Thyroid gland (tissue), 4 donors: ENCODE measurements at regions not wholly inside any gene's neighbourhood (a gene's known extent, or its start where the extent isn't known, plus 50 kb on each side); places are given as distances from the start of the nearest gene placed in this dataset.

Experiments
- DNase-seq, 2 donors: peaks; one replicate each; pipeline ENCODE4 v3.0.0-alpha.2; 2019
- H3K27ac ChIP-seq, 3 donors: fragments of 200-600 bp; sonication (generic); 1 replicate in 2 of 3; 2 replicates in 1 of 3; pipeline ENCODE4 v1.5.1; 2016 to 2019; ENCODE audit warnings: mild to moderate bottlenecking in 1 of 3, moderate library complexity in 1 of 3
- H3K27me3 ChIP-seq: fragments of 200-600 bp; sonication (generic); one replicate; pipeline ENCODE4 v1.5.1; 2019
- H3K36me3 ChIP-seq, 2 donors: fragments of 200-600 bp; sonication (generic); one replicate each; pipeline ENCODE4 v1.5.1; 2016 to 2019
- H3K4me1 ChIP-seq, 2 donors: fragments of 200-600 bp; sonication (generic); one replicate each; pipeline ENCODE4 v1.5.1; 2017 to 2019
- H3K4me3 ChIP-seq, 3 donors: fragments of 200-600 bp; sonication (generic); replicated peaks in 1 of 3; 1 replicate in 2 of 3; 2 replicates in 1 of 3; pipeline ENCODE4 v1.5.1; 2016; ENCODE audit warnings: mild to moderate bottlenecking in 1 of 3
- H3K9me3 ChIP-seq: fragments of 200-600 bp; sonication (generic); one replicate; pipeline ENCODE4 v1.5.1; 2017
- POLR2A ChIP-seq, 2 donors: fragments of 450-650 bp; IDR thresholded peaks; one replicate each; pipeline ENCODE4 v1.6.1; 2017; ENCODE audit warnings: antibody characterized with exemption in 2 of 2, mild to moderate bottlenecking in 2 of 2, moderate library complexity in 1 of 2
- WGBS, 2 donors: methylation state at CpG; one replicate each; pipeline ENCODE4 v1.1.5; 2017; 5-methylcytosine and 5-hydroxymethylcytosine counted together
- intact Hi-C: fragments of 100-400 bp; cut with DNase I; formaldehyde crosslinking; loops from one replicate; pipeline ENCODE4 v1.15.1; 2023
- TF ChIP-seq, protein P1 (sequence below), 6 experiments: fragments of 200-600 bp in 3 of 6; fragments of 450-650 bp in 3 of 6; sonication (generic) in 3 of 6; IDR thresholded peaks; one replicate each; pipeline ENCODE4 v1.5.1; 2016 to 2019; ENCODE audit warnings: antibody characterized with exemption in 6 of 6, mild to moderate bottlenecking in 2 of 6, inconsistent platforms in 1 of 6, moderate library complexity in 1 of 6

- WGBS, 2 donors: 87 to 88% methylated on average over 15 of the region's 15 CpGs
- intact Hi-C loops: no loop called here
- Histone ChIP-seq H3K36me3 (no peaks in the 10 kb centered on the region), H3K4me1 (peaks cover 0 to 1% of the 10 kb centered on the region in 2 donors), H3K27me3 (no peaks in the 10 kb centered on the region), H3K4me3 (no peak overlapping the region), H3K9me3 (no peaks in the 10 kb centered on the region), H3K27ac (no peak overlapping the region)
- no peak for DNase-seq
- TF ChIP-seq, protein P1, sequence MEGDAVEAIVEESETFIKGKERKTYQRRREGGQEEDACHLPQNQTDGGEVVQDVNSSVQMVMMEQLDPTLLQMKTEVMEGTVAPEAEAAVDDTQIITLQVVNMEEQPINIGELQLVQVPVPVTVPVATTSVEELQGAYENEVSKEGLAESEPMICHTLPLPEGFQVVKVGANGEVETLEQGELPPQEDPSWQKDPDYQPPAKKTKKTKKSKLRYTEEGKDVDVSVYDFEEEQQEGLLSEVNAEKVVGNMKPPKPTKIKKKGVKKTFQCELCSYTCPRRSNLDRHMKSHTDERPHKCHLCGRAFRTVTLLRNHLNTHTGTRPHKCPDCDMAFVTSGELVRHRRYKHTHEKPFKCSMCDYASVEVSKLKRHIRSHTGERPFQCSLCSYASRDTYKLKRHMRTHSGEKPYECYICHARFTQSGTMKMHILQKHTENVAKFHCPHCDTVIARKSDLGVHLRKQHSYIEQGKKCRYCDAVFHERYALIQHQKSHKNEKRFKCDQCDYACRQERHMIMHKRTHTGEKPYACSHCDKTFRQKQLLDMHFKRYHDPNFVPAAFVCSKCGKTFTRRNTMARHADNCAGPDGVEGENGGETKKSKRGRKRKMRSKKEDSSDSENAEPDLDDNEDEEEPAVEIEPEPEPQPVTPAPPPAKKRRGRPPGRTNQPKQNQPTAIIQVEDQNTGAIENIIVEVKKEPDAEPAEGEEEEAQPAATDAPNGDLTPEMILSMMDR (IDR thresholded peaks at IDR 0.05): no peak
- no peak for TF ChIP-seq POLR2A (IDR thresholded peaks at IDR 0.05)
Observed at GRCh38 chr1:47574451-47575165, 136.8 kb downstream of the FOXD2 start.

GRCh38 chr1:47575855-47576757, 138.3 kb downstream of the FOXD2 start:
- no peak for DNase-seq
- H3K4me1 ChIP-seq: no peaks in the 10 kb centered on the region
- H3K27ac ChIP-seq: no peak overlapping the region
- 89 to 92% methylated on average over 10 of the region's 10 CpGs for WGBS, 2 donors
- intact Hi-C loops: no loop called here
- H3K27me3 ChIP-seq: no peaks in the 10 kb centered on the region
- H3K36me3 ChIP-seq: no peaks in the 10 kb centered on the region
- H3K4me3 ChIP-seq: no peak overlapping the region
- TF ChIP-seq, protein P1 (IDR thresholded peaks at IDR 0.05): no peak
- TF ChIP-seq POLR2A (IDR thresholded peaks at IDR 0.05): no peak
- no peaks in the 10 kb centered on the region for H3K9me3 ChIP-seq

DNA sequence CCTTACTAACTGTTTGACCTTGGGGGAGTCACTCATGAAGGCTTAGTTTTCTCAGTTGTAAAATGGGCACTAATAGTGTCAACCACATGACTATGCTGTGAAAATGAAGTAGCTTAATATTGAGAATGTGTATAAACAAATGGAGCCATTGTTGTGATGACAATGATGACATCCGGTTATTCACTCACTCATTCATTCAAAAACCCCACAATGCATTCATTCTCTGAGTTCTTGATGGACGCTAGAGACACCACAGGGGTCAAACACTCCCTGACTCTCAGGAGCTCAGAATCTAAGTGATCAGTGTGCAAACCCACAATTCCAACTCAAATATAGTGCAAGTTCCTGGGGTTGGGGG, 138.9 kb downstream of the FOXD2 start:
- Histone ChIP-seq H3K4me3 (no peak overlapping the region), H3K36me3 (no peaks in the 10 kb centered on the region), H3K4me1 (no peaks in the 10 kb centered on the region), H3K27me3 (no peaks in the 10 kb centered on the region), H3K9me3 (no peaks in the 10 kb centered on the region), H3K27ac (no peak overlapping the region)
- WGBS, 2 donors: 46 to 48% methylated on average over 2 of the region's 2 CpGs
- intact Hi-C loops: no loop called here
- DNase-seq: no peak
- TF ChIP-seq POLR2A (IDR thresholded peaks at IDR 0.05): no peak
- TF ChIP-seq, protein P1 (IDR thresholded peaks at IDR 0.05): no peak

- WGBS, 2 donors: 87 to 88% methylated on average over 11 to 12 of the region's 12 CpGs
- no peaks in the 10 kb centered on the region for H3K9me3 ChIP-seq
- H3K4me1 ChIP-seq: no peaks in the 10 kb centered on the region
- TF ChIP-seq, protein P1 (IDR thresholded peaks at IDR 0.05): no peak
- TF ChIP-seq POLR2A (IDR thresholded peaks at IDR 0.05): no peak
- no peak overlapping the region for H3K27ac ChIP-seq
- intact Hi-C loops: no loop called here
- no peaks in the 10 kb centered on the region for H3K27me3 ChIP-seq
- no peaks in the 10 kb centered on the region for H3K36me3 ChIP-seq
- no peak overlapping the region for H3K4me3 ChIP-seq
- DNase-seq: no peak
Observed at GRCh38 chr1:47577303-47578025, 139.6 kb downstream of the FOXD2 start.
